Hepatocyte (in vitro differentiated cells): ENCODE measurements at regions not wholly inside any gene's neighbourhood (a gene's known extent, or its start where the extent isn't known, plus 50 kb on each side); places are given as distances from the start of the nearest gene placed in this dataset.
A peak's percentile ranks its signal among the peaks of the same experiment; 100 is the strongest.

Source experiments
- DNase-seq: peaks from one replicate; pipeline ENCODE4 v3.0.0-alpha.2; 2016; ENCODE audit warnings: low spot score
- H2AFZ ChIP-seq: fragments of 200-600 bp; sonication (generic); 2 replicates; pipeline ENCODE4 v1.6.0; 2016; ENCODE audit warnings: antibody characterized with exemption, mild to moderate bottlenecking
- H3K27ac ChIP-seq: fragments of 200-600 bp; sonication (generic); 2 replicates; pipeline ENCODE4 v1.5.1; 2016; ENCODE audit warnings: mild to moderate bottlenecking
- H3K27me3 ChIP-seq: fragments of 200-600 bp; sonication (generic); 2 replicates; pipeline ENCODE4 v1.6.1; 2016
- H3K36me3 ChIP-seq: fragments of 200-600 bp; sonication (generic); replicated peaks from 2 replicates; pipeline ENCODE4 v1.5.1; 2016; ENCODE audit warnings: low read depth; ENCODE audit not compliant: insufficient read depth
- H3K4me1 ChIP-seq: fragments of 200-600 bp; sonication (generic); 2 replicates; pipeline ENCODE4 v1.5.1; 2016; ENCODE audit warnings: mild to moderate bottlenecking, moderate library complexity; ENCODE audit not compliant: insufficient read depth
- H3K4me2 ChIP-seq: fragments of 200-600 bp; sonication (generic); 2 replicates; pipeline ENCODE4 v1.6.0; 2016
- H3K4me3 ChIP-seq: fragments of 200-600 bp; sonication (generic); 2 replicates; pipeline ENCODE4 v1.5.1; 2016; ENCODE audit warnings: mild to moderate bottlenecking
- H3K79me2 ChIP-seq: fragments of 200-600 bp; sonication (generic); 2 replicates; pipeline ENCODE4 v1.6.0; 2017; ENCODE audit warnings: mild to moderate bottlenecking
- H3K9me2 ChIP-seq: fragments of 200-600 bp; sonication (generic); replicated peaks from 2 replicates; pipeline ENCODE4 v1.6.0; 2017; ENCODE audit warnings: mild to moderate bottlenecking; ENCODE audit not compliant: insufficient read depth
- H3K9me3 ChIP-seq: fragments of 200-600 bp; sonication (generic); 2 replicates; pipeline ENCODE4 v1.5.1; 2016; ENCODE audit warnings: low read depth, mild to moderate bottlenecking
- H4K20me1 ChIP-seq: fragments of 200-600 bp; sonication (generic); 2 replicates; pipeline ENCODE4 v1.6.0; 2016; ENCODE audit warnings: mild to moderate bottlenecking; ENCODE audit not compliant: insufficient read depth, poor library complexity, severe bottlenecking
- EZH2 ChIP-seq: fragments of 200-600 bp; sonication (generic); IDR thresholded peaks from 2 replicates; pipeline ENCODE4 v1.6.1; 2016; ENCODE audit warnings: antibody characterized with exemption, mild to moderate bottlenecking, borderline replicate concordance
- EZH2phosphoT487 ChIP-seq: fragments of 200-600 bp; sonication (generic); IDR thresholded peaks from one replicate; pipeline ENCODE4 v1.6.1; 2018; ENCODE audit warnings: antibody characterized with exemption, mild to moderate bottlenecking, low read depth, moderate library complexity; ENCODE audit not compliant: unreplicated experiment, severe bottlenecking
- WGBS: methylation state at CpG from one replicate; pipeline ENCODE4 v1.1.6; 2016; ENCODE audit warnings: low lambda C conversion rate; ENCODE audit errors: missing lambda C conversion rate; 5-methylcytosine and 5-hydroxymethylcytosine counted together
- TF ChIP-seq, protein P1 (sequence below): fragments of 200-600 bp; sonication (generic); IDR thresholded peaks from 2 replicates; pipeline ENCODE4 v1.5.1; 2016; ENCODE audit warnings: antibody characterized with exemption, mild to moderate bottlenecking; ENCODE audit not compliant: poor library complexity

- Histone ChIP-seq H3K4me1 (peaks cover 13% of the 10 kb centered on the region), H3K4me2 (no peak overlapping the region), H3K36me3 (no peaks in the 10 kb centered on the region), H4K20me1 (no peaks in the 10 kb centered on the region), H3K27me3 (no peaks in the 10 kb centered on the region), H3K9me2 (no peaks in the 10 kb centered on the region), H3K9me3 (no peaks in the 10 kb centered on the region), H2AFZ (no peak overlapping the region), H3K4me3 (no peak overlapping the region), H3K27ac (no peak overlapping the region), H3K79me2 (no peaks in the 10 kb centered on the region)
- peak; percentile 16 for DNase-seq
- WGBS: 72% methylated on average over 4 of the region's 4 CpGs
- TF ChIP-seq EZH2 (no peak), EZH2phosphoT487 (no peak)
- TF ChIP-seq, protein P1, sequence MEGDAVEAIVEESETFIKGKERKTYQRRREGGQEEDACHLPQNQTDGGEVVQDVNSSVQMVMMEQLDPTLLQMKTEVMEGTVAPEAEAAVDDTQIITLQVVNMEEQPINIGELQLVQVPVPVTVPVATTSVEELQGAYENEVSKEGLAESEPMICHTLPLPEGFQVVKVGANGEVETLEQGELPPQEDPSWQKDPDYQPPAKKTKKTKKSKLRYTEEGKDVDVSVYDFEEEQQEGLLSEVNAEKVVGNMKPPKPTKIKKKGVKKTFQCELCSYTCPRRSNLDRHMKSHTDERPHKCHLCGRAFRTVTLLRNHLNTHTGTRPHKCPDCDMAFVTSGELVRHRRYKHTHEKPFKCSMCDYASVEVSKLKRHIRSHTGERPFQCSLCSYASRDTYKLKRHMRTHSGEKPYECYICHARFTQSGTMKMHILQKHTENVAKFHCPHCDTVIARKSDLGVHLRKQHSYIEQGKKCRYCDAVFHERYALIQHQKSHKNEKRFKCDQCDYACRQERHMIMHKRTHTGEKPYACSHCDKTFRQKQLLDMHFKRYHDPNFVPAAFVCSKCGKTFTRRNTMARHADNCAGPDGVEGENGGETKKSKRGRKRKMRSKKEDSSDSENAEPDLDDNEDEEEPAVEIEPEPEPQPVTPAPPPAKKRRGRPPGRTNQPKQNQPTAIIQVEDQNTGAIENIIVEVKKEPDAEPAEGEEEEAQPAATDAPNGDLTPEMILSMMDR: no peak
Observed at GRCh38 chr9:79123415-79123814, 448.4 kb upstream of the TLE4 start.

- no peak for DNase-seq
- Histone ChIP-seq H3K27me3 (no peaks in the 10 kb centered on the region), H3K9me3 (no peaks in the 10 kb centered on the region), H3K36me3 (no peaks in the 10 kb centered on the region), H3K9me2 (no peaks in the 10 kb centered on the region), H4K20me1 (no peaks in the 10 kb centered on the region), H3K4me3 (no peak overlapping the region), H3K27ac (no peak overlapping the region), H3K79me2 (no peaks in the 10 kb centered on the region), H3K4me2 (no peak overlapping the region), H3K4me1 (no peaks in the 10 kb centered on the region), H2AFZ (no peak overlapping the region)
- 64% methylated on average over 4 of the region's 4 CpGs for WGBS
- TF ChIP-seq, protein P1: no peak
- TF ChIP-seq EZH2phosphoT487 (no peak), EZH2 (no peak)
Observed at GRCh38 chr9:79127661-79128060, 444.1 kb upstream of the TLE4 start.

DNA sequence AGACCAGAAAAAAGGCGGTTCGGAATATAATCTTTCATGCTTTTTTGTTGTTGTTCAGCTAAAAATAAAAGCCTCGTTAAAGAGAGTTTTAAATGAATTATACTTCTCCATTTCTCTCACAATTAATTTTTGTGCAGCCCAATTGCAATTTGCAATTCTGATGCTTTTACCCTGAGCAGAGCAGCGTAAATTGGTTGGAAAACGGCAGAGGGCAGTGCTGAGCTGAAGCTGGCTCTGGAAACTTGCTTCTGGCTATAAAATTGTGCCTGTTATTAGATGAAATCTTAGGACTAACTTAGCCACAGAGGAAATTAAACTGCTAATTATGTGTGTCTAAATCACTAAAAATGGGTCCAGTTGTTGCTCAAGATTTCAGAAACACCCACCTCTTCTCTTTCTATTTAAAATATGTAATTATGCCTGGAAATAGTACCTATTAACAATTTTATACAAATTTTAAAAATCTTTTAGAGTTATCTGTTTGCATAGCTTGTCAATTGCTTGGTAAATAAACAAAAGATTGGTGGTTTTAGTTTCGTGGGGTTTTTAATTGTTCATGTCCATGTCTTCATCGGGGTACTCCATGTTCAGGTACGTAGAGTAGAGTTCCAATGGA is 441.8 kb upstream of the TLE4 start:
- 46% methylated on average over 8 of the region's 8 CpGs for WGBS
- no peaks in the 10 kb centered on the region for H3K9me3 ChIP-seq
- no peak overlapping the region for H2AFZ ChIP-seq
- no peak for TF ChIP-seq EZH2phosphoT487
- TF ChIP-seq, protein P1: peak; percentile 96
- no peaks in the 10 kb centered on the region for H3K4me1 ChIP-seq
- H3K36me3 ChIP-seq: no peaks in the 10 kb centered on the region
- no peaks in the 10 kb centered on the region for H3K27me3 ChIP-seq
- H3K79me2 ChIP-seq: no peaks in the 10 kb centered on the region
- H3K4me3 ChIP-seq: no peak overlapping the region
- no peak overlapping the region for H3K4me2 ChIP-seq
- no peak overlapping the region for H3K27ac ChIP-seq
- DNase-seq: peak; percentile 76
- no peaks in the 10 kb centered on the region for H4K20me1 ChIP-seq
- no peaks in the 10 kb centered on the region for H3K9me2 ChIP-seq
